ENCODE measurements at regions not wholly inside any gene's neighbourhood (a gene's known extent, or its start where the extent isn't known, plus 50 kb on each side); places are given as distances from the start of the nearest gene placed in this dataset.
A peak's percentile ranks its signal among the peaks of the same experiment; 100 is the strongest.

GRCh38 chr12:107560899-107561285, 124.7 kb upstream of the PWP1 start:
- ATAC-seq (ENCODE audit: poor library complexity) (no peak), DNase-seq (no peak)
- intact Hi-C loops (cut with DNase I), result no loop called here

GRCh38 chr12:107564946-107565345, 120.7 kb upstream of the PWP1 start:
- intact Hi-C loops (cut with DNase I), result no loop called here

GRCh38 chr12:107565551-107565950, 120.0 kb upstream of the PWP1 start:
- intact Hi-C loops (cut with DNase I), result no loop called here
- ATAC-seq (ENCODE audit: poor library complexity) (no peak), DNase-seq (no peak)

More at GRCh38 chr12:107564946-107565345, 120.7 kb upstream of the PWP1 start:
- DNase-seq, result no peak
- no peak for ATAC-seq (ENCODE audit: poor library complexity)

GRCh38 chr12:107567876-107568619, 117.6 kb upstream of the PWP1 start:
- intact Hi-C loops (cut with DNase I), result no loop called here
- no peak for ATAC-seq (ENCODE audit: poor library complexity)

GRCh38 chr12:107568718-107569117, 116.9 kb upstream of the PWP1 start:
- no peak for DNase-seq
- ATAC-seq (ENCODE audit: poor library complexity), result no peak
- intact Hi-C loops (cut with DNase I), result no loop called here

More at GRCh38 chr12:107567876-107568619, 117.6 kb upstream of the PWP1 start:
- no peak for DNase-seq

- intact Hi-C loops (cut with DNase I), result no loop called here
- ATAC-seq (ENCODE audit: poor library complexity) (no peak), DNase-seq (no peak)
Measured at GRCh38 chr12:107570721-107571120, 114.9 kb upstream of the PWP1 start.

GRCh38 chr12:107571492-107571891, 114.1 kb upstream of the PWP1 start:
- intact Hi-C loops (cut with DNase I), result no loop called here
- DNase-seq, result no peak
- no peak for ATAC-seq (ENCODE audit: poor library complexity)

- intact Hi-C loops (cut with DNase I), result no loop called here
- ATAC-seq (ENCODE audit: poor library complexity) (no peak), DNase-seq (no peak)
Measured at GRCh38 chr12:107574691-107575090, 110.9 kb upstream of the PWP1 start.

GRCh38 chr12:107580750-107581618, 104.6 kb upstream of the PWP1 start:
- no peak for DNase-seq
- peak; percentile 71 for ATAC-seq (ENCODE audit: poor library complexity)
- intact Hi-C loops (cut with DNase I), result no loop called here

- DNase-seq, result no peak
- no peak for ATAC-seq (ENCODE audit: poor library complexity)
- intact Hi-C loops (cut with DNase I), result no loop called here
Measured at GRCh38 chr12:107581619-107582015, 104.0 kb upstream of the PWP1 start.

GRCh38 chr12:107583551-107583950, 102.0 kb upstream of the PWP1 start:
- no peak for DNase-seq
- intact Hi-C loops (cut with DNase I), result no loop called here

GRCh38 chr12:107584563-107584962, 101.0 kb upstream of the PWP1 start:
- DNase-seq (no peak), ATAC-seq (ENCODE audit: poor library complexity) (no peak)
- intact Hi-C loops (cut with DNase I), result no loop called here

More at GRCh38 chr12:107583551-107583950, 102.0 kb upstream of the PWP1 start:
- ATAC-seq (ENCODE audit: poor library complexity), result no peak

GRCh38 chr12:107586256-107586970, 99.2 kb upstream of the PWP1 start:
- intact Hi-C loops (cut with DNase I), result no loop called here
- no peak for ATAC-seq (ENCODE audit: poor library complexity)
- no peak for DNase-seq

- intact Hi-C loops (cut with DNase I), result no loop called here
- ATAC-seq (ENCODE audit: poor library complexity) (peak; percentile 88), DNase-seq (peak; percentile 56)
Measured at GRCh38 chr12:107590413-107590812, 95.2 kb upstream of the PWP1 start.

- intact Hi-C loops (cut with DNase I), result no loop called here
- ATAC-seq (ENCODE audit: poor library complexity) (peak; percentile 85), DNase-seq (no peak)
Measured at GRCh38 chr12:107590814-107591375, 94.7 kb upstream of the PWP1 start.

- DNase-seq, result no peak
- intact Hi-C loops (cut with DNase I), result no loop called here
- no peak for ATAC-seq (ENCODE audit: poor library complexity)
Measured at GRCh38 chr12:107593713-107594381, 91.8 kb upstream of the PWP1 start.

GRCh38 chr12:107594995-107595394, 90.6 kb upstream of the PWP1 start:
- DNase-seq (no peak), ATAC-seq (ENCODE audit: poor library complexity) (no peak)
- intact Hi-C loops (cut with DNase I), result no loop called here

- intact Hi-C loops (cut with DNase I), result no loop called here
- DNase-seq, result no peak
- ATAC-seq (ENCODE audit: poor library complexity), result no peak
Measured at GRCh38 chr12:107597695-107598410, 87.7 kb upstream of the PWP1 start.

Measured in Right ventricle myocardium superior (tissue), 1 donor.